Activated CD4-positive, alpha-beta T cell treated with anti-CD3 and anti-CD28 coated beads for 36 hours (primary cell): ENCODE measurements at regions not wholly inside any gene's neighbourhood (a gene's known extent, or its start where the extent isn't known, plus 50 kb on each side); places are given as distances from the start of the nearest gene placed in this dataset.

Experiments
- ATAC-seq: fragments of 200-7000 bp; cut with Tn5 transposase; one replicate; pipeline ENCODE4 v1.10.0; 2021; ENCODE audit warnings: mild to moderate bottlenecking, moderate library complexity
- CTCF ChIA-PET: fragments of 350-600 bp; sonication (Branson Sonifier 250); formaldehyde crosslinking; loops from one replicate; lab custom pipeline; 2021; ENCODE audit warnings: antibody characterized with exemption; lab: Charles Lee
- POLR2A ChIA-PET: fragments of 350-600 bp; sonication (Branson Sonifier 250); formaldehyde crosslinking; loops from one replicate; lab custom pipeline; 2021; ENCODE audit warnings: antibody characterized with exemption, inconsistent platforms; lab: Charles Lee
- DNase-seq: peaks from one replicate; pipeline ENCODE4 v3.0.0-alpha.2; 2020
- H3K27ac Mint-ChIP-seq: one replicate; pipeline ENCODE4 v1.8.0; 2021; ENCODE audit warnings: mixed read lengths
- H3K27me3 Mint-ChIP-seq: one replicate; pipeline ENCODE4 v1.8.0; 2021; ENCODE audit warnings: mixed read lengths
- H3K36me3 Mint-ChIP-seq: one replicate; pipeline ENCODE4 v1.8.0; 2021; ENCODE audit warnings: low read depth, mixed read lengths
- H3K4me1 Mint-ChIP-seq: one replicate; pipeline ENCODE4 v1.8.0; 2021; ENCODE audit warnings: mixed read lengths
- H3K4me3 Mint-ChIP-seq: one replicate; pipeline ENCODE4 v1.8.0; 2021; ENCODE audit warnings: mild to moderate bottlenecking, moderate library complexity, mixed read lengths
- H3K9me3 Mint-ChIP-seq: one replicate; pipeline ENCODE4 v1.8.0; 2021; ENCODE audit warnings: low read depth, mixed read lengths
- intact Hi-C, 2 experiments: fragments of 100-400 bp; cut with DNase I in 1 of 2; cut with micrococcal nuclease in 1 of 2; formaldehyde crosslinking; loops; one replicate each; pipeline versions ENCODE4 v1.14.2 to v1.15.1; 2022 to 2024; cut with DNase I, micrococcal nuclease

- Mint-ChIP-seq H3K9me3 (no peaks in the 10 kb centered on the region), H3K36me3 (no peaks in the 10 kb centered on the region), H3K27ac (no peak overlapping the region), H3K4me1 (no peaks in the 10 kb centered on the region), H3K27me3 (peaks cover 4% of the 10 kb centered on the region), H3K4me3 (no peak overlapping the region)
- intact Hi-C loops = no loop called here
- ATAC-seq (no peak), DNase-seq (no peak)
- ChIA-PET CTCF (no interaction called here), POLR2A (no interaction called here)
These were observed 62.0 kb upstream of the NECTIN1 start for GRCh38 chr11:119791047-119791446.

- intact Hi-C loops = no loop called here
- no peak overlapping the region for H3K4me3 Mint-ChIP-seq
- no peaks in the 10 kb centered on the region for H3K9me3 Mint-ChIP-seq
- DNase-seq (no peak), ATAC-seq (no peak)
- H3K4me1 Mint-ChIP-seq = no peaks in the 10 kb centered on the region
- H3K27ac Mint-ChIP-seq = no peak overlapping the region
- POLR2A ChIA-PET = no interaction called here
- H3K27me3 Mint-ChIP-seq = peaks cover 4% of the 10 kb centered on the region
- no peaks in the 10 kb centered on the region for H3K36me3 Mint-ChIP-seq
- CTCF ChIA-PET = interaction anchor here (0.6 kb wide), 1 partner anchor 279 kb away, joined by 3 read pairs; no protein-coding TSS in a partner anchor
These were observed 61.5 kb upstream of the NECTIN1 start for GRCh38 chr11:119790476-119790875.

- CTCF ChIA-PET = interaction anchor here (0.6 kb wide), 1 partner anchor 280 kb away, joined by 3 read pairs; no protein-coding TSS in a partner anchor
These were observed 60.9 kb upstream of the NECTIN1 start for GRCh38 chr11:119789766-119790407.

GRCh38 chr11:119788911-119789560 is 60.0 kb upstream of the NECTIN1 start:
- DNase-seq (no peak), ATAC-seq (no peak)
- ChIA-PET POLR2A (no interaction called here), CTCF (no interaction called here)
- Mint-ChIP-seq H3K36me3 (no peaks in the 10 kb centered on the region), H3K9me3 (peaks cover under 1% of the 10 kb centered on the region), H3K4me3 (no peak overlapping the region), H3K4me1 (no peaks in the 10 kb centered on the region), H3K27me3 (no peaks in the 10 kb centered on the region), H3K27ac (no peak overlapping the region)
- intact Hi-C loops = no loop called here

More at GRCh38 chr11:119789766-119790407, 60.9 kb upstream of the NECTIN1 start:
- H3K9me3 Mint-ChIP-seq = no peaks in the 10 kb centered on the region
- intact Hi-C loops = no loop called here
- H3K27ac Mint-ChIP-seq = no peak overlapping the region
- ATAC-seq (no peak), DNase-seq (no peak)
- H3K4me1 Mint-ChIP-seq = no peaks in the 10 kb centered on the region
- H3K27me3 Mint-ChIP-seq = no peaks in the 10 kb centered on the region
- POLR2A ChIA-PET = no interaction called here
- no peaks in the 10 kb centered on the region for H3K36me3 Mint-ChIP-seq
- H3K4me3 Mint-ChIP-seq = no peak overlapping the region

- intact Hi-C loops = no loop called here
- POLR2A ChIA-PET = no interaction called here
- peaks cover 4% of the 10 kb centered on the region for H3K9me3 Mint-ChIP-seq
- no peak overlapping the region for H3K27ac Mint-ChIP-seq
- H3K4me1 Mint-ChIP-seq = no peaks in the 10 kb centered on the region
- ATAC-seq (no peak), DNase-seq (no peak)
- H3K27me3 Mint-ChIP-seq = no peaks in the 10 kb centered on the region
- CTCF ChIA-PET = no interaction called here
- no peaks in the 10 kb centered on the region for H3K36me3 Mint-ChIP-seq
- no peak overlapping the region for H3K4me3 Mint-ChIP-seq
These were observed 59.3 kb upstream of the NECTIN1 start for GRCh38 chr11:119788096-119788883.

- ChIA-PET POLR2A (no interaction called here), CTCF (no interaction called here)
- H3K27ac Mint-ChIP-seq = no peak overlapping the region
- DNase-seq (no peak), ATAC-seq (no peak)
- no peak overlapping the region for H3K4me3 Mint-ChIP-seq
- H3K27me3 Mint-ChIP-seq = peaks cover 3% of the 10 kb centered on the region
- H3K36me3 Mint-ChIP-seq = no peaks in the 10 kb centered on the region
- intact Hi-C loops = no loop called here
- H3K4me1 Mint-ChIP-seq = no peaks in the 10 kb centered on the region
- peaks cover 4% of the 10 kb centered on the region for H3K9me3 Mint-ChIP-seq
These were observed 58.1 kb upstream of the NECTIN1 start for GRCh38 chr11:119787074-119787461.

- ATAC-seq = no peak
- H3K4me1 Mint-ChIP-seq = no peaks in the 10 kb centered on the region
- DNase-seq = no peak
- POLR2A ChIA-PET = no interaction called here
- no peak overlapping the region for H3K27ac Mint-ChIP-seq
- no peaks in the 10 kb centered on the region for H3K36me3 Mint-ChIP-seq
- CTCF ChIA-PET = no interaction called here
- intact Hi-C loops = no loop called here
- no peak overlapping the region for H3K4me3 Mint-ChIP-seq
- H3K9me3 Mint-ChIP-seq = peaks cover 4% of the 10 kb centered on the region
- H3K27me3 Mint-ChIP-seq = peaks cover 6% of the 10 kb centered on the region
These were observed 57.6 kb upstream of the NECTIN1 start for GRCh38 chr11:119786431-119787073.

- Mint-ChIP-seq H3K4me3 (no peak overlapping the region), H3K9me3 (peaks cover 4% of the 10 kb centered on the region), H3K27me3 (peaks cover 6% of the 10 kb centered on the region), H3K27ac (no peak overlapping the region), H3K36me3 (no peaks in the 10 kb centered on the region), H3K4me1 (no peaks in the 10 kb centered on the region)
- ChIA-PET CTCF (interaction anchor here (0.7 kb wide), 1 partner anchor 130 kb away, joined by 3 read pairs; no protein-coding TSS in a partner anchor), POLR2A (no interaction called here)
- DNase-seq (no peak), ATAC-seq (no peak)
- intact Hi-C loops = no loop called here
These were observed 56.1 kb upstream of the NECTIN1 start for GRCh38 chr11:119785131-119785530.

- no peak for ATAC-seq
- Mint-ChIP-seq H3K4me3 (no peak overlapping the region), H3K4me1 (no peaks in the 10 kb centered on the region), H3K36me3 (no peaks in the 10 kb centered on the region), H3K27ac (no peak overlapping the region), H3K9me3 (peaks cover 4% of the 10 kb centered on the region), H3K27me3 (peaks cover 6% of the 10 kb centered on the region)
- intact Hi-C loops = no loop called here
- DNase-seq = no peak
- ChIA-PET POLR2A (no interaction called here), CTCF (no interaction called here)
These were observed 55.4 kb upstream of the NECTIN1 start for GRCh38 chr11:119784421-119784820.

- intact Hi-C loops = no loop called here
- Mint-ChIP-seq H3K4me1 (no peaks in the 10 kb centered on the region), H3K36me3 (no peaks in the 10 kb centered on the region), H3K4me3 (no peak overlapping the region), H3K27ac (no peak overlapping the region), H3K27me3 (peaks cover 6% of the 10 kb centered on the region), H3K9me3 (peaks cover 4% of the 10 kb centered on the region)
- DNase-seq (no peak), ATAC-seq (no peak)
- POLR2A ChIA-PET = no interaction called here
- CTCF ChIA-PET = interaction anchor here (1.3 kb wide), 1 partner anchor 10 kb away, joined by 3 read pairs; no protein-coding TSS in a partner anchor
These were observed 54.7 kb upstream of the NECTIN1 start for GRCh38 chr11:119783466-119784400.

- Mint-ChIP-seq H3K27ac (no peak overlapping the region), H3K27me3 (peaks cover 6% of the 10 kb centered on the region), H3K36me3 (no peaks in the 10 kb centered on the region), H3K9me3 (peaks cover 4% of the 10 kb centered on the region), H3K4me1 (no peaks in the 10 kb centered on the region), H3K4me3 (no peak overlapping the region)
- intact Hi-C loops = no loop called here
- CTCF ChIA-PET = interaction anchor here (1.3 kb wide), 1 partner anchor 9 kb away, joined by 3 read pairs; no protein-coding TSS in a partner anchor
- DNase-seq (no peak), ATAC-seq (no peak)
- POLR2A ChIA-PET = no interaction called here
These were observed 53.7 kb upstream of the NECTIN1 start for GRCh38 chr11:119782739-119783072.
